NCI-H69 (cell line): ENCODE measurements at regions not wholly inside any gene's neighbourhood (a gene's known extent, or its start where the extent isn't known, plus 50 kb on each side); places are given as distances from the start of the nearest gene placed in this dataset.

Experiments
- DNase-seq: peaks from one replicate; lab custom pipeline; 2025; lab: John Stamatoyannopoulos, UW

GRCh38 chr3:78148986-78149717, 1109.3 kb downstream of the ROBO2 start:
- DNase-seq, result no peak

DNA sequence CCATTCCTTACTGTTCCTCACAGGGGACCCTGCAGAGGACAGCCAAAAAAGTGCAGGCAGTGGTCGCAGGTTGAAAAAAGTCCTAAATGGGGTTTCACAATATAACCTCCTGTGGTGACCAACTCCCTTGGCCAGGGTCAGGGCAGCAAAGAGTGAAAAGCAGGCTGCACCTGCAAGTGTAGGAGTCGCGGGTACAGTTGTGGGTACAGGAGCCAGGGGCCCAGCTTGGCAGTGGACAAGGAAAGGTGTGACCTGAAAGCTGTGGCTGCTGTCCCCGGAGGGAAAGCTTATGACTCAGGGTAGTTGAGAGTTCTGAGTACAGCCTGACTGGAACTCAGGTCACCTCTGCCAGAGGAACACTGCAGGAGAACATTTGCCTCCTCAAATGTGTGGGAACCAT, 1114.1 kb downstream of the ROBO2 start:
- DNase-seq, result no peak

DNA sequence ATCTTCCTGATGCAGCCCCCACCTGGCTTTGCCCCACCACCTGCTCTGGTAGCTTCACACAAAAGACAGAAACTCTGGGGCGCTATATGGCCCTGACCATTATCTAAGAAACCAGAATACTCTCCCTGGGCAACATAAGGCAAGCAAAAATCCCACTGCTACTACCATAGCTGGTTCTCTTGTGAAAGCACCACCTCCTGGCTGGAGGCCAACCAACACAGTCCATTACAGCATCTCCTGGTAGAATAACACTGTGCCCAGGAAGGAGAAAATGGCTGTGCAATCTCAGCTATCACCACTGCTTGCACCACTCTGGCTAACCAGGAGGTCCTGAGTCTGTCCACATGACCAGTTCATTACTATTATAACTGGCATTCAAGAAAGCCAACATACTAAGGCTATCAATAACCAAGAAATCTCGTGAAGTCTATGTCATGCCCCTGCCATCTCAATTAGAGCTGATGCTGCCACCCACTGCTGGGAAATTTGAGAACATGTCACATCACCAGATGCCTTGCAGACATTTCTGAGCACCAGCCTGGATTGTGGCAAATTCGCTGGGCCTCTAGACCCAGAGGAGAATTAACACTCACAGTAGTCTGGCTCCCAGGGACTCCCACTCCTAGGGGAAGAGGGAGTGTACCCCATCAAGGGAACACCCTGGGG, 1114.8 kb downstream of the ROBO2 start:
- DNase-seq, result peak; percentile 45

GRCh38 chr3:78161736-78162135, 1121.8 kb downstream of the ROBO2 start:
- DNase-seq, result no peak

- peak; percentile 63 for DNase-seq
These were observed 1123.5 kb downstream of the ROBO2 start for GRCh38 chr3:78163379-78163778.

- DNase-seq, result peak; percentile 36
These were observed 1126.0 kb downstream of the ROBO2 start for GRCh38 chr3:78165876-78166275.

GRCh38 chr3:78174821-78175220, 1134.9 kb downstream of the ROBO2 start:
- DNase-seq, result peak; percentile 79

- no peak for DNase-seq
These were observed 1137.0 kb downstream of the ROBO2 start for GRCh38 chr3:78176869-78177268.

DNA sequence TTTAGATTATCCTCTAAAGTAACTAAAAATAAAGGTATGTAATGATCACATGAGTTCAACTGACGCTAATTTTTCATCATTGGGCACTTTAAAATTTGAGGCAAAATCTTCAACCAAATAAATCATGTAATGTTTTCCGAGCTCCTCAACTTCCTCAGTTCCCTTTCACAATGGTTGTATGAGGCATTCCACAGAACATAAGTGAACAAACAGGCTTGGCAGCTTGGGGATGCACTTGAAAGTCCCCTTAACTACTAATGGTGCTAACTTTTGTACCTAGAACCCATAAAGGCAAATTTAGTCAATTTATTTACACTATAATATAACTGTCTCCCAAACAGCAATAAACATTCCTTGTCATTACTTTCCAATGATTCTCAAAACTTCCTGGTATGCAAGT, 1137.9 kb downstream of the ROBO2 start:
- no peak for DNase-seq

DNA sequence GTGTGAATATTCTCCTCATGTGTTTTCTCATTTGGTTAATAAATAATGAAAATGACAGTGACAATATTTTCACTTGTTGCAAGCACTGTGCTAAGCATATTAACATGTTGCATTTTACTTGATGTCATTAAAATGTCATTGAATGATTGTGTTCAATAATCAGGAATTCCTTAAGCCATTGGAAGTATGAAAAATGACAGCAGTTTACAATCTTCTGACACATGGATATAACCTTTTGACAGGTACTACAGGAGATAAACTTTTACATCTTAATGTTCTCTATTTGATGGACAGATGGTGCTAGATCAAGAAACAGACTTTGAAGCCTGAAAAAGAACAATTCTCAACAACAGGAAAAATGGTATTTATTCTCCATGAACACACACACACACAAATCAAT, 1138.3 kb downstream of the ROBO2 start:
- DNase-seq, result no peak

DNA sequence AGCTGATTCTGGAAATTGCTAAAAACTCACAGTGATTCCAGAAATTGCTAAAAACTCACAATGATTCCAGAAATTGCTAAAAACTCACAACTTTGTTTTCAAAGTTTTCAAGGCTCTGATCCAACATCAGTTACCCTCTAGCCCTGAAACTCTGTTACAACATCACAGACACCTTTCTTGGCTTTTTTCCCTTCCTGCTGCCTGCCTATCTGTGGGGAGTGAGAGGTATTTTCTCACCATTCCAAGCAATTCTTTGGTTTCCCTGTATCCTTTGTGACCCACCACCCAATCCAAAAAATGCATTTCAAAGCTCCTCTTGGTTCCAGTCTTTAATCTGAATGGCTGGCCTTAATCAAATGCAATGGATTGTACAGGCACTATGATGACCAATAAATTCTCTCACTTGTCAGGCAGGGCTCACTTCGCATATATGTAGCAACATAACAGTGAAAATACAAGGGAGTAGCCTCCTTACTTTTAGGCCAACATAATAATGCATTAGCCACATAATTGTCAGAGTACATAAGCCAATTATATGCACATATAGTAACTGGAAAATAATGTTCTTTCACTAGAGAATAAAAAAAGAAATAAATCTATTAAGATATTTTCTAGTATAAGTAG, 1139.0 kb downstream of the ROBO2 start:
- no peak for DNase-seq

DNA sequence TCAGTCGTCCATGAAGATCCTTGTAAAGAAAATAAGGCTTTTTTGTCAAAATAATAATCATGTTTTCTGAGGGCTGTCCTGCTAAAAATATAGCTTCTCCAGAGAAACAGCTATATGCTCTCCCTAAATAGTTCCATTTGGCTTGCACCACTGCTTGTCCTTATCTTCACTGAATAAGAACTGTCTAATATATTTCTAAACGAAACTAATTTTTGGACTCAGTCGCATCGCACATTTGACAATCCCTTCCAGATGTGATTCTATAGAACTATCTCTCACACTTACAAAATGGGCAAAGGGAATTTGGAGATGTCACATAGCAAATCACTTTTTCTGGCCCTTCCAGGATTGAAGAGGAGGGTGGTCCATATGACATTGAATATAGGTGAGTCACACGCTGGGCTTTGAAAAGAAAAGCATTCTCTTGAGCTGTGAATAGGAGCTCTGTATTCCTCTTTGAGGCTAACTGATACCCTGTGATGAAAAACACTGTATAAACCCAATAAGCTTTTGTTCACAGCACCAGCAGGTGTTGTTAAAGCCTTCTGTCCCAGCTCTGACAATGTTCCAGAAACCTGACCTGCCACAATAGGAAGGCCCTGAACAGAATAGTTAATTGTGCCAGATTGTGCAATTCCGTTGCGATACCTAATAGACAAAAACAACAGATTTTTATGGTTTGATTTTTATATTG, 1144.2 kb downstream of the ROBO2 start:
- peak; percentile 74 for DNase-seq

DNA sequence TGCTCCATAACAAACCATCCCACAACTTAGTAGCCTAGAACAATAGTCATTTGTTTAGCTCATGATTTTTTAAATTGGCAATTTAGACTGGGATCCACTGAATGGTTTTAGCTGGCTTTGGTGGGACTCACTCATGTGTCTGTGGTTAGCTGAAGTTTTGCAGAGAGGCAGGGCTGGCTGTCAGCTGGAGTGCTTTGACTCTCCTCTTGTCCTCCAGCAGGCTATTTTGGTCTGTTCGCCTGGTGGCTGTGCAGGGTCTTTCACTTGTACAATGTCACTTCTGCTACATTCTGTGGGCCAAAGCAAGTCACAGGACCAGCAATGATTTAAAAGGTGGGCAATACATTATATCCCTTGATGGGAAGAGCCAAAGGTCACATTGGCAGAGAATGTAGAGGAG, 1146.5 kb downstream of the ROBO2 start:
- DNase-seq, result no peak

GRCh38 chr3:78201091-78201490, 1161.2 kb downstream of the ROBO2 start:
- DNase-seq, result peak; percentile 37

- DNase-seq, result peak; percentile 78
These were observed 1165.1 kb downstream of the ROBO2 start for GRCh38 chr3:78204977-78205376.

GRCh38 chr3:78221300-78221699, 1181.4 kb downstream of the ROBO2 start:
- no peak for DNase-seq

- DNase-seq, result no peak
These were observed 1181.9 kb downstream of the ROBO2 start for GRCh38 chr3:78221796-78222195.

- DNase-seq, result no peak
These were observed 1195.9 kb downstream of the ROBO2 start for GRCh38 chr3:78235841-78236240.

DNA sequence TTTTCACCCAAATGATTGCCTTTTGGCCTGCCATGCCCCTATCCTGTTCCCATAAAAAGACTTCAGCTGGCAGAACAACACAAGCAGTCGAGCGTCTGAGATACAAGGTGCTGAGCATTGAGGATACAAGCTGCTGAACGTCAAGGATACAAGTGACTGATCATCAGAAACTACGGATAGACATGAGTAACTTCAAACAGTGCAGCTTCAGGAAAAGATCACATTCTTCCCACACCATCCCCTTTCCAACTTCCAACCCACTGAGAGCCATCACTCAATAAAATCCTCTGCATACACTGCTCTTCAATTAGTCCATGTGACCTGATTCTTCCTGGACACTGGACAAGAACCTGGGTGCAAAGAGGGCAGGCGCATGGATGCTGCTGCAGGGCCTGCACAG, 1198.9 kb downstream of the ROBO2 start:
- no peak for DNase-seq

DNA sequence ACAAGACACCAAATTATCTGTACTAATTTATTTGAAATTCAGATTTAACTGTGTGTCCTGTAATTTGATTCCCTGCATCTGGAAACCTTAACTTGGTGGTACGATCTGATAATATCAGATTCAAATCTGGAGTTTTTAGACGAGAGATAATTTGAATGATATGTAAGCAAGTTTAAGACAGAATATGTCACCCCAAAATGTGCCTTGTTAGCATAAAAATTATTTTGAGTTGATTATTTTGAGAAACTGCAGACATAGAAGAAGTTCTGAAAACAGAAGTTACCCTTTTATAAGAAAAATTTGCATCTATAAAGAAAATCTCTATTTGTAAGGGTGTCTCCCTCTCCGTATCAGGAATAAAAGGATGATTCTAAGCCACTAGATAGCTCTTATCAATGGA, 1202.8 kb downstream of the ROBO2 start:
- no peak for DNase-seq

- DNase-seq, result no peak
These were observed 1204.2 kb downstream of the ROBO2 start for GRCh38 chr3:78244136-78244535.

DNA sequence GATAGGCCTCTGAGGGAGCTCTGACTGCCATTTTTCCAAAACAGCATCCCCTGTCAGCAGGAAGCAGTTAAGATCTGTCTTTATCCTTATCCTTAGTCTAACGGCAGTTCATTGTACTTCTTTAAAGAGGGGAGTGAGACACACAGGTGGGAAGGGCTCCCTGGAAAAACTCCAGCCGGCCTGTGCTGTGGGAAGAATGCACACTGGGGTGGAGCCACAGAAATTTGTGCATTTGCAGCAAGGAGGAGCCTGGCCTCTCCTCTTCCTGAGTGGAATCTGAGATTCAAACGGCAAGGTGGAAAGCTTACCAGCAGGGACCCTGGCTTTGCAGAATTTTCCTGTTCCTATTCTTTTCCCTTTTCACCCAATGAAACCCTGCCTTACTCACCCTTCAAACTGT, 1209.4 kb downstream of the ROBO2 start:
- DNase-seq, result no peak

DNA sequence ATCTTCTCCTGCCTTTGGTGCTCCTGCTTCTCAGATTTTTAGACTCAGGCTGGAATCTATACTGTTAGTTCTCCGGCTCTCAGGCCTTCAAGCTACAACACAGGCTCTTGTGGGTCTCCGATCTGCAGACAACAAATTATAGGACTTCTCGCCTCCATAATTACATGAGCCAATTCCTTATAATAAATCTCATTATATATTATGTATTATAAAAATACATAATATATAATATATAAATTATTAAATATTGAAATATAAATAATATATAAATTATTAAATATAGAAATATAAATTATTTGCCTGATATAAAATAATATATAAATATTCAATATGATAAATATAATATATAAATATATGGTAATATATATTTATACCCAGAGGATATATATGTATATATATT, 1214.0 kb downstream of the ROBO2 start:
- no peak for DNase-seq
